NCI-H526 treated with DMSO at 0.1 percent for 48 hours (cell line): ENCODE measurements at regions not wholly inside any gene's neighbourhood (a gene's known extent, or its start where the extent isn't known, plus 50 kb on each side); places are given as distances from the start of the nearest gene placed in this dataset.

Experiments used
- DNase-seq: peaks from one replicate; lab custom pipeline; 2025; lab: John Stamatoyannopoulos, UW

GRCh38 chr3:159620281-159620680 is 368.4 kb upstream of the IL12A start:
- no peak for DNase-seq

- DNase-seq, result no peak
Measured at GRCh38 chr3:159620873-159621272, 367.8 kb upstream of the IL12A start.

- no peak for DNase-seq
Measured at GRCh38 chr3:159624616-159625015, 364.0 kb upstream of the IL12A start.

- no peak for DNase-seq
Measured at GRCh38 chr3:159625594-159625993, 363.0 kb upstream of the IL12A start.

GRCh38 chr3:159626598-159626997 is 362.0 kb upstream of the IL12A start:
- no peak for DNase-seq

GRCh38 chr3:159627229-159627628 is 361.4 kb upstream of the IL12A start:
- DNase-seq, result no peak

- no peak for DNase-seq
Measured at GRCh38 chr3:159627634-159628033, 361.0 kb upstream of the IL12A start.

- no peak for DNase-seq
Measured at GRCh38 chr3:159629329-159630084, 359.1 kb upstream of the IL12A start.

GRCh38 chr3:159631226-159631625 is 357.4 kb upstream of the IL12A start:
- no peak for DNase-seq

- DNase-seq, result no peak
Measured at GRCh38 chr3:159632128-159632527, 356.5 kb upstream of the IL12A start.

GRCh38 chr3:159632851-159633250 is 355.8 kb upstream of the IL12A start:
- DNase-seq, result no peak

GRCh38 chr3:159634483-159634882 is 354.2 kb upstream of the IL12A start:
- no peak for DNase-seq

- DNase-seq, result no peak
Measured at GRCh38 chr3:159635047-159635641, 353.5 kb upstream of the IL12A start.

- no peak for DNase-seq
Measured at GRCh38 chr3:159637883-159638542, 350.6 kb upstream of the IL12A start.

- no peak for DNase-seq
Measured at GRCh38 chr3:159640225-159640624, 348.4 kb upstream of the IL12A start.

- DNase-seq, result no peak
Measured at GRCh38 chr3:159643406-159643805, 345.2 kb upstream of the IL12A start.

GRCh38 chr3:159645874-159646273 is 342.8 kb upstream of the IL12A start:
- DNase-seq, result no peak

GRCh38 chr3:159649951-159650350 is 338.7 kb upstream of the IL12A start:
- DNase-seq, result no peak

GRCh38 chr3:159650726-159651125 is 337.9 kb upstream of the IL12A start:
- no peak for DNase-seq

- no peak for DNase-seq
Measured at GRCh38 chr3:159652452-159652851, 336.2 kb upstream of the IL12A start.

GRCh38 chr3:159654183-159655134 is 334.2 kb upstream of the IL12A start:
- no peak for DNase-seq

- DNase-seq, result no peak
Measured at GRCh38 chr3:159655202-159655601, 333.4 kb upstream of the IL12A start.
